Posterior cingulate gyrus (tissue), 11 donors: ENCODE measurements at regions not wholly inside any gene's neighbourhood (a gene's known extent, or its start where the extent isn't known, plus 50 kb on each side); places are given as distances from the start of the nearest gene placed in this dataset.
A peak's percentile ranks its signal among the peaks of the same experiment; 100 is the strongest.

Source experiments
- DNase-seq, 10 donors: peaks; one replicate each; pipeline versions ENCODE4 v3.0.0 to v3.0.0-alpha.2; 2020 to 2021; ENCODE audit warnings: mixed read lengths in 3 of 10
- intact Hi-C: fragments of 100-400 bp; cut with DNase I; formaldehyde crosslinking; loops from one replicate; pipeline ENCODE4 v1.15.1; 2023

- intact Hi-C loops, result no loop called here
- DNase-seq, result peak in 1 of 10 donors; percentile 57
Observed at GRCh38 chr3:132907293-132907692, 130.9 kb upstream of the TMEM108 start.

- intact Hi-C loops, result no loop called here
- no peak for DNase-seq
Observed at GRCh38 chr3:132900481-132900880, 137.7 kb upstream of the TMEM108 start.

- DNase-seq, result no peak
- intact Hi-C loops, result no loop called here
Observed at GRCh38 chr3:132898141-132898540, 140.1 kb upstream of the TMEM108 start.

GRCh38 chr3:132892956-132893355 is 145.2 kb upstream of the TMEM108 start:
- intact Hi-C loops, result no loop called here
- no peak for DNase-seq

- intact Hi-C loops, result no loop called here
- no peak for DNase-seq
Observed at GRCh38 chr3:132881756-132882409, 156.3 kb upstream of the TMEM108 start.

DNA sequence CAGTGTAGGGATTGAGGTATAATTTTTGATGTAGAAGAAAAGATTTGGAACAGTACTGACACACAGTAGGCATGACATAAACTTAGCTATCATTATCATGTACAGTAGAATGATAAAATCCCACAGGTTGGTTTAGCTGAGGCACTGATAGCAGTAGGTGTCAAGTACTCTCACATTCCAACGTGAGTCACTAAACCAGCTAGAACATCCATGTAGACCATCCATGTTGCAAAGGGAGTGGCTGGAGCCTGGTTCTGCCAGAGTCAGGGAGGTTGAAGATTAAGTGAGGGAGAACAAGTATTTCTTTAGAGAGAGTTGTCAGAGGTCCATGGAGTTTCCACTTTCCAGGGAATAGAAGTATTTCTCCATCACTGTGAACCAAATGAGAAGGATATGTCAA is 157.2 kb upstream of the TMEM108 start:
- intact Hi-C loops, result no loop called here
- no peak for DNase-seq

- DNase-seq, result no peak
- intact Hi-C loops, result no loop called here
Observed at GRCh38 chr3:132879656-132880055, 157.4 kb upstream of the NPHP3 start.

GRCh38 chr3:132874701-132875100 is 152.5 kb upstream of the NPHP3 start:
- no peak for DNase-seq

GRCh38 chr3:132872711-132873110 is 150.5 kb upstream of the NPHP3 start:
- intact Hi-C loops, result no loop called here
- no peak for DNase-seq

More at GRCh38 chr3:132874701-132875100, 152.5 kb upstream of the NPHP3 start:
- intact Hi-C loops, result no loop called here

GRCh38 chr3:132871956-132872355 is 149.7 kb upstream of the NPHP3 start:
- no peak for DNase-seq
- intact Hi-C loops, result no loop called here

GRCh38 chr3:132870541-132870940 is 148.3 kb upstream of the NPHP3 start:
- intact Hi-C loops, result no loop called here
- DNase-seq, result no peak

- intact Hi-C loops, result no loop called here
- DNase-seq, result no peak
Observed at GRCh38 chr3:132867956-132868355, 145.7 kb upstream of the NPHP3 start.

DNA sequence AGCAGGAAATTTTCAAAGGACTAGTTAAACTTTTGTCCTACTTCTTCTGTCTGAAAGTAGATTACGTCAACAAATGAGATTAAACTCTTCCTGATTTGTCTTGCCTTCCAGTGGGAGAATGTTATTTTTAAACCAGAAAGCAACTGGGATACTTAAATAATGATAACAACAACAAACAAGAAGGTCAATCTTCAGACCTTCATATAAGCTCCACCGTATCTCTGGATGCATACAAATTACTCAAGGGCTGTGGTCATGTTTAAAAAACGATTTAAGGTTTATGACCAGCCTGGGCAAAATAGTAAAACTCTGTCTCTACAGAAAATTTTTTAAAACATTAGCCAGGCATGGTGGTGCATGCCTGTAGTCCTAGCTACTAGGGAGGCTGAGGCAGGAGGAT is 145.3 kb upstream of the NPHP3 start:
- no peak for DNase-seq
- intact Hi-C loops, result no loop called here

- DNase-seq, result no peak
- intact Hi-C loops, result no loop called here
Observed at GRCh38 chr3:132857317-132857716, 135.1 kb upstream of the NPHP3 start.

DNA sequence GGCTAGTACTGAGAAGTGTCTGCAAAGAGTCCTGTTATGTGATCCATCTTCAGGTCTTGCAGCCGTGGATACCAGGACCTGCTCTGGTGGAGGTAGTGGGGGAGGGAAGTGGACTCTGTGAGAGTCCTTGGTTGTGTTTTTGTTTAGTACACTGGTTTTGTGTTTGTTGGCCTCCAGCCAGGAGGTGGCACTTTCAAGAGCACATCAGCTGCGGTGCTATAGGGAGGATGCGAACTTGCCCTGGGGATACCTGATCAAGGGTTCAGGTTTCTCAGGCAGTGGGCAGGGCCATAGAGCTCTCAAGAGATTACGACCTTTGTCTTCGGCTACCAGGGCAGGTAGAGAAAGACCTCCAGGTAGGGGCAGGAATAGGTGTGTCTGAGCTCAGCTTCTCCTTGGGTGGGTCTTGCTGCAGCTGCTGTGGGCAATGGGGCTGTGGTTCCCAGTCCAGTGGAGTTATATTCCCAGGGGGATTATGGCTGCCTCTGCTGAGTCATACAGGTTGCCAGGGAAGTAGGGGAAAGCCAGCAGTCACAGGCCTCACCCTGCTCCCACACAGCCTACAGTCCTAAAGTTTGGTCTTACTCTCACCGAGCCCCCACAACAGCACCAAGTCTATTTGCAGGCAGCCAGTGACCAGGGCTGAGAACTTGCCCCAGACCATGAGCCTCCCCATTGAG is 132.8 kb upstream of the NPHP3 start:
- intact Hi-C loops, result no loop called here

GRCh38 chr3:132847849-132848625 is 125.8 kb upstream of the NPHP3 start:
- no peak for DNase-seq
- intact Hi-C loops, result no loop called here

More for the DNA sequence above, 132.8 kb upstream of the NPHP3 start:
- peak in 1 of 10 donors; percentile 24 for DNase-seq

- peak in 2 of 10 donors; percentile 8 to 47 for DNase-seq
- intact Hi-C loops, result no loop called here
Observed at GRCh38 chr3:132843851-132844553, 121.8 kb upstream of the NPHP3 start.

GRCh38 chr3:132843349-132843748 is 121.1 kb upstream of the NPHP3 start:
- intact Hi-C loops, result no loop called here
- DNase-seq, result no peak

DNA sequence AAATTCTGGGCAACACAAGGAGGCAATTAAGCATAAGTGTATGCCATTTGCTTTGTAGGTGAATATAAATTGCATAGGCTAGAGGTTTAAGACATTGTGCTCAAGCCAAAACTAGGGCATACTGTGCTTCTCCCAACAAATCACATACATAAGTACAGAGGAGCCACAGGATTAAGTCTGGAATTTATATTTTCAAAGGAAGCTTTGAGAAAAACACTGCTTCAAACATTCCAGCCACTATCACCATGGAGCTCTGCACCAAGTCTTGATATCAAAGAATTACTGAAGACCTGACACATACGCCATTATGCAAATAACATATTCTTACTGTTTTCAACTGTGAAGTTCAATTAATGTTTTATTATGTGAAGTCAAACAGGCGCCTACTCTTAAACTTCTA is 119.4 kb upstream of the NPHP3 start:
- no peak for DNase-seq

GRCh38 chr3:132840201-132840700 is 118.0 kb upstream of the NPHP3 start:
- peak in 1 of 10 donors; percentile 18 for DNase-seq
- intact Hi-C loops, result no loop called here

More for the DNA sequence above, 119.4 kb upstream of the NPHP3 start:
- intact Hi-C loops, result no loop called here

GRCh38 chr3:132838477-132838876 is 116.3 kb upstream of the NPHP3 start:
- intact Hi-C loops, result no loop called here

More at GRCh38 chr3:132838477-132838876, 116.3 kb upstream of the NPHP3 start:
- DNase-seq, result no peak
